Gastrocnemius medialis (tissue), 4 donors: ENCODE measurements at regions not wholly inside any gene's neighbourhood (a gene's known extent, or its start where the extent isn't known, plus 50 kb on each side); places are given as distances from the start of the nearest gene placed in this dataset.

Experiments used
- ATAC-seq, 2 donors: fragments of 150-250 bp; one replicate each; pipeline ENCODE4 v1.9.1; 2016
- DNase-seq, 2 donors: peaks; one replicate each; pipeline ENCODE4 v3.0.0-alpha.2; 2019
- H3K27ac ChIP-seq, 4 donors: fragments of 200-600 bp; sonication (generic); 1 replicate in 1 of 4; 2 replicates in 3 of 4; pipeline ENCODE4 v1.5.1; 2016 to 2018; ENCODE audit warnings: mild to moderate bottlenecking in 2 of 4, moderate library complexity in 1 of 4
- H3K27me3 ChIP-seq, 3 donors: fragments of 200-600 bp; sonication (generic) in 2 of 3; 1 replicate in 1 of 3; 2 replicates in 2 of 3; pipeline versions ENCODE4 v1.5.1 to v1.6.0; 2016 to 2019; ENCODE audit warnings: mild to moderate bottlenecking in 1 of 3, moderate library complexity in 1 of 3
- H3K36me3 ChIP-seq, 2 donors: fragments of 200-600 bp; sonication (generic) in 1 of 2; one replicate each; pipeline ENCODE4 v1.5.1; 2017 to 2018
- H3K4me1 ChIP-seq, 2 donors: fragments of 200-600 bp; sonication (generic) in 1 of 2; one replicate each; pipeline ENCODE4 v1.5.1; 2016 to 2017; ENCODE audit warnings: mild to moderate bottlenecking in 2 of 2
- H3K4me3 ChIP-seq, 4 donors: fragments of 200-600 bp; sonication (generic) in 3 of 4; 1 replicate in 1 of 4; 2 replicates in 3 of 4; pipeline ENCODE4 v1.5.1; 2016 to 2019; ENCODE audit warnings: mild to moderate bottlenecking in 2 of 4
- H3K9me3 ChIP-seq, 3 donors: fragments of 200-600 bp; sonication (generic) in 2 of 3; 1 replicate in 1 of 3; 2 replicates in 2 of 3; pipeline ENCODE4 v1.5.1; 2016 to 2019
- CTCF ChIP-seq, 5 experiments: fragments of 450-650 bp in 3 of 5; fragments of 200-600 bp in 2 of 5; sonication (generic) in 2 of 5; IDR thresholded peaks in 4 of 5; conservative IDR thresholded peaks in 1 of 5; 1 replicate in 4 of 5; 2 replicates in 1 of 5; pipeline ENCODE4 v1.5.1; 2016 to 2019; ENCODE audit warnings: antibody characterized with exemption in 5 of 5, mild to moderate bottlenecking in 3 of 5, moderate library complexity in 3 of 5
- POLR2A ChIP-seq, 2 donors: fragments of 450-650 bp; IDR thresholded peaks; one replicate each; pipeline ENCODE4 v1.6.1; 2017; ENCODE audit warnings: antibody characterized with exemption in 2 of 2, mild to moderate bottlenecking in 2 of 2, moderate library complexity in 2 of 2
- in situ Hi-C, 4 donors: fragments of 200-750 bp; cut with MboI; loops; one replicate each; pipeline versions ENCODE4 v1.15.0 to v1.8.0; 2017; ENCODE audit warnings: low sequenced_read_pairs in 4 of 4
- intact Hi-C: fragments of 100-400 bp; cut with DNase I; formaldehyde crosslinking; loops from one replicate; pipeline ENCODE4 v1.15.1; 2023; ENCODE audit warnings: low total_unique reads

- intact Hi-C loops (no loop called here), in situ Hi-C loops (no loop called here)
- Histone ChIP-seq H3K27me3 (no peaks in the 10 kb centered on the region), H3K9me3 (no peaks in the 10 kb centered on the region), H3K36me3 (no peaks in the 10 kb centered on the region), H3K4me3 (no peak overlapping the region), H3K4me1 (no peaks in the 10 kb centered on the region), H3K27ac (no peak overlapping the region)
- no peak for ATAC-seq
- TF ChIP-seq CTCF (IDR thresholded peaks at IDR 0.05 in 4 of 5, conservative IDR thresholded peaks at IDR 0.05 in 1 of 5) (no peak), POLR2A (IDR thresholded peaks at IDR 0.05) (no peak)
- no peak for DNase-seq
Observed at GRCh38 chr4:130143656-130144055, 1047.7 kb downstream of the C4orf33 start.

GRCh38 chr4:130146773-130147172, 1050.8 kb downstream of the C4orf33 start:
- DNase-seq (no peak), ATAC-seq (no peak)
- Histone ChIP-seq H3K4me1 (no peaks in the 10 kb centered on the region), H3K27me3 (no peaks in the 10 kb centered on the region), H3K9me3 (no peaks in the 10 kb centered on the region), H3K36me3 (no peaks in the 10 kb centered on the region), H3K4me3 (no peak overlapping the region), H3K27ac (no peak overlapping the region)
- in situ Hi-C loops = no loop called here
- TF ChIP-seq POLR2A (IDR thresholded peaks at IDR 0.05) = no peak
- TF ChIP-seq CTCF (IDR thresholded peaks at IDR 0.05 in 4 of 5, conservative IDR thresholded peaks at IDR 0.05 in 1 of 5) = no peak
- intact Hi-C loops = no loop called here

GRCh38 chr4:130147641-130148040, 1051.7 kb downstream of the C4orf33 start:
- ATAC-seq (no peak), DNase-seq (no peak)
- in situ Hi-C loops (no loop called here), intact Hi-C loops (no loop called here)
- TF ChIP-seq CTCF (IDR thresholded peaks at IDR 0.05 in 4 of 5, conservative IDR thresholded peaks at IDR 0.05 in 1 of 5) (no peak), POLR2A (IDR thresholded peaks at IDR 0.05) (no peak)
- H3K36me3 ChIP-seq = no peaks in the 10 kb centered on the region
- H3K9me3 ChIP-seq = no peaks in the 10 kb centered on the region
- H3K4me1 ChIP-seq = no peaks in the 10 kb centered on the region
- no peaks in the 10 kb centered on the region for H3K27me3 ChIP-seq
- no peak overlapping the region for H3K27ac ChIP-seq
- no peak overlapping the region for H3K4me3 ChIP-seq

- in situ Hi-C loops = no loop called here
- H3K27ac ChIP-seq = no peak overlapping the region
- no peaks in the 10 kb centered on the region for H3K9me3 ChIP-seq
- intact Hi-C loops = no loop called here
- TF ChIP-seq POLR2A (IDR thresholded peaks at IDR 0.05) = no peak
- TF ChIP-seq CTCF (IDR thresholded peaks at IDR 0.05 in 4 of 5, conservative IDR thresholded peaks at IDR 0.05 in 1 of 5) = no peak
- H3K36me3 ChIP-seq = no peaks in the 10 kb centered on the region
- no peaks in the 10 kb centered on the region for H3K27me3 ChIP-seq
- H3K4me3 ChIP-seq = no peak overlapping the region
- DNase-seq (no peak), ATAC-seq (no peak)
- H3K4me1 ChIP-seq = no peaks in the 10 kb centered on the region
Observed at GRCh38 chr4:130154901-130155300, 1058.9 kb downstream of the C4orf33 start.

GRCh38 chr4:130163701-130164100, 1067.7 kb downstream of the C4orf33 start:
- no peak overlapping the region for H3K27ac ChIP-seq
- ATAC-seq (no peak), DNase-seq (no peak)
- H3K4me1 ChIP-seq = no peaks in the 10 kb centered on the region
- no peak overlapping the region for H3K4me3 ChIP-seq
- H3K36me3 ChIP-seq = no peaks in the 10 kb centered on the region
- no peak for TF ChIP-seq CTCF (IDR thresholded peaks at IDR 0.05 in 4 of 5, conservative IDR thresholded peaks at IDR 0.05 in 1 of 5)
- no peak for TF ChIP-seq POLR2A (IDR thresholded peaks at IDR 0.05)
- no peaks in the 10 kb centered on the region for H3K27me3 ChIP-seq
- no peaks in the 10 kb centered on the region for H3K9me3 ChIP-seq
- in situ Hi-C loops = no loop called here
- intact Hi-C loops = no loop called here
